Limb (tissue), 2 donors: ENCODE measurements at regions not wholly inside any gene's neighbourhood (a gene's known extent, or its start where the extent isn't known, plus 50 kb on each side); places are given as distances from the start of the nearest gene placed in this dataset.

Experiments used
- DNase-seq, 2 donors: peaks; one replicate each; pipeline ENCODE4 v3.0.0-alpha.2; 2016; ENCODE audit errors: extremely low spot score in 2 of 2

GRCh38 chr7:155907450-155908200 is 95.4 kb upstream of the SHH start:
- no peak for DNase-seq

- DNase-seq: no peak
Measured at GRCh38 chr7:155901176-155901575, 88.9 kb upstream of the SHH start.

GRCh38 chr7:155899596-155899995 is 87.3 kb upstream of the SHH start:
- DNase-seq: no peak

- no peak for DNase-seq
Measured at GRCh38 chr7:155897758-155898386, 85.6 kb upstream of the SHH start.

- no peak for DNase-seq
Measured at GRCh38 chr7:155896531-155897263, 84.4 kb upstream of the SHH start.

- DNase-seq: no peak
Measured at GRCh38 chr7:155893664-155894063, 81.4 kb upstream of the SHH start.

GRCh38 chr7:155893176-155893575 is 80.9 kb upstream of the SHH start:
- no peak for DNase-seq

GRCh38 chr7:155889636-155890511 is 77.6 kb upstream of the SHH start:
- DNase-seq: no peak

- no peak for DNase-seq
Measured at GRCh38 chr7:155887174-155887525, 74.9 kb upstream of the SHH start.

- no peak for DNase-seq
Measured at GRCh38 chr7:155886391-155887173, 74.3 kb upstream of the SHH start.

GRCh38 chr7:155885167-155886155 is 73.2 kb upstream of the SHH start:
- DNase-seq: no peak

- DNase-seq: no peak
Measured at GRCh38 chr7:155884225-155885166, 72.2 kb upstream of the SHH start.

- DNase-seq: no peak
Measured at GRCh38 chr7:155883491-155884224, 71.4 kb upstream of the SHH start.

GRCh38 chr7:155882596-155882995 is 70.3 kb upstream of the SHH start:
- no peak for DNase-seq

- no peak for DNase-seq
Measured at GRCh38 chr7:155881471-155882350, 69.4 kb upstream of the SHH start.

GRCh38 chr7:155880721-155881120 is 68.5 kb upstream of the SHH start:
- no peak for DNase-seq

- DNase-seq: no peak
Measured at GRCh38 chr7:155879592-155879991, 67.3 kb upstream of the SHH start.
